H1 (cell line): ENCODE measurements at regions not wholly inside any gene's neighbourhood (a gene's known extent, or its start where the extent isn't known, plus 50 kb on each side); places are given as distances from the start of the nearest gene placed in this dataset.

ENCODE experiments used
- CTCF ChIA-PET: fragments of 300-600 bp; sonication (Branson Sonifier 250); formaldehyde crosslinking; loops from one replicate; lab custom pipeline; 2021; ENCODE audit not compliant: partially characterized antibody; lab: Charles Lee
- POLR2A ChIA-PET: fragments of 300-600 bp; sonication (Branson Sonifier 250); formaldehyde crosslinking; loops from one replicate; lab custom pipeline; 2021; ENCODE audit warnings: inconsistent platforms; ENCODE audit not compliant: partially characterized antibody; lab: Charles Lee
- DNase-seq, 2 experiments: peaks; one replicate each; pipeline versions ENCODE4 v3.0.0 to v3.0.0-alpha.2; 2010 to 2022; ENCODE audit warnings: low spot score in 2 of 2, low read depth in 1 of 2, mixed read lengths in 1 of 2
- FAIRE-seq: peaks from 2 replicates; lab custom pipeline; 2011; peaks lifted over from hg19 to GRCh38; lab: Jason Lieb, UNC
- H2AFZ ChIP-seq: 2 replicates; pipeline ENCODE4 v1.8.1; 2012; ENCODE audit warnings: low read length, inconsistent platforms
- H2AK5ac ChIP-seq: 2 replicates; pipeline ENCODE4 v1.6.1; 2013; ENCODE audit warnings: low read depth, low read length
- H2BK120ac ChIP-seq: replicated peaks from 2 replicates; pipeline ENCODE3; 2013; ENCODE audit warnings: low read depth, low read length, inconsistent platforms
- H2BK12ac ChIP-seq: 2 replicates; pipeline ENCODE4 v1.6.1; 2013; ENCODE audit warnings: low read depth, low read length
- H2BK15ac ChIP-seq: 2 replicates; pipeline ENCODE4 v1.6.1; 2013; ENCODE audit warnings: low read length
- H2BK20ac ChIP-seq: 2 replicates; pipeline ENCODE4 v1.6.1; 2013; ENCODE audit warnings: low read length
- H2BK5ac ChIP-seq: 2 replicates; pipeline ENCODE4 v1.6.1; 2013; ENCODE audit warnings: low read depth, low read length
- H3K14ac ChIP-seq: 2 replicates; pipeline ENCODE4 v1.6.1; 2013; ENCODE audit warnings: inconsistent platforms; ENCODE audit not compliant: insufficient read length
- H3K18ac ChIP-seq: 2 replicates; pipeline ENCODE4 v1.6.1; 2013; ENCODE audit warnings: low read length; ENCODE audit errors: extremely low read depth
- H3K23ac ChIP-seq: 2 replicates; pipeline ENCODE4 v1.6.1; 2013; ENCODE audit warnings: inconsistent platforms; ENCODE audit not compliant: insufficient read length
- H3K23me2 ChIP-seq: 2 replicates; pipeline ENCODE4 v1.6.1; 2013; ENCODE audit warnings: low read depth, low read length
- H3K27ac ChIP-seq: 2 replicates; pipeline ENCODE4 v1.6.1; 2011; ENCODE audit warnings: low read depth, low read length, inconsistent platforms
- H3K27me3 ChIP-seq, 4 experiments: replicated peaks in 1 of 4; 1 replicate in 1 of 4; 2 replicates in 3 of 4; pipeline versions ENCODE4 v1.6.1 to v1.8.1; 2011 to 2013; ENCODE audit warnings: low read length in 3 of 4, mild to moderate bottlenecking in 3 of 4, inconsistent platforms in 2 of 4, mixed read lengths in 2 of 4, moderate library complexity in 1 of 4; ENCODE audit not compliant: control insufficient read depth in 3 of 4, insufficient read depth in 3 of 4; ENCODE audit errors: extremely low read depth in 1 of 4
- H3K36me3 ChIP-seq, 4 experiments: 2 replicates each; pipeline versions ENCODE4 v1.6.1 to v1.8.1; 2011 to 2013; ENCODE audit warnings: mild to moderate bottlenecking in 4 of 4, low read length in 3 of 4, moderate library complexity in 2 of 4, control low read depth in 1 of 4, inconsistent platforms in 1 of 4; ENCODE audit not compliant: insufficient read depth in 4 of 4, control insufficient read depth in 2 of 4
- H3K4ac ChIP-seq: replicated peaks from 2 replicates; pipeline ENCODE3; 2013; ENCODE audit warnings: low read length, low read depth, mixed read lengths, inconsistent platforms; ENCODE audit not compliant: insufficient read length
- H3K4me1 ChIP-seq, 4 experiments: replicated peaks in 1 of 4; 1 replicate in 1 of 4; 2 replicates in 3 of 4; pipeline versions ENCODE4 v1.6.1 to v1.8.1; 2011 to 2013; ENCODE audit warnings: low read length in 3 of 4, inconsistent platforms in 2 of 4, mixed read lengths in 1 of 4; ENCODE audit not compliant: insufficient read depth in 4 of 4, control insufficient read depth in 3 of 4
- H3K4me2 ChIP-seq, 2 experiments: 2 replicates each; pipeline versions ENCODE4 v1.6.1 to v1.8.1; 2011 to 2013; ENCODE audit warnings: low read depth in 2 of 2, low read length in 2 of 2, control low read depth in 1 of 2, inconsistent platforms in 1 of 2, mild to moderate bottlenecking in 1 of 2; ENCODE audit not compliant: insufficient read depth in 1 of 2
- H3K4me3 ChIP-seq, 4 experiments: fragments of 200-600, 300-600 bp in 1 of 4; sonication (generic), shearing (Covaris generic), sonication (Bioruptor Twin) in 1 of 4; 2 replicates each; pipeline versions ENCODE4 v1.5.1 to v1.8.1; 2011 to 2016; ENCODE audit warnings: low read length in 4 of 4, low read depth in 3 of 4, control low read depth in 2 of 4, inconsistent platforms in 2 of 4, mild to moderate bottlenecking in 2 of 4, mixed read lengths in 1 of 4, moderate library complexity in 1 of 4; ENCODE audit not compliant: insufficient read depth in 2 of 4; ENCODE audit errors: extremely low read depth in 1 of 4
- H3K56ac ChIP-seq: replicated peaks from 2 replicates; pipeline ENCODE3; 2013; ENCODE audit warnings: low read depth, mild to moderate bottlenecking, mixed read lengths, low read length, inconsistent platforms; ENCODE audit not compliant: insufficient read length
- H3K79me1 ChIP-seq: 2 replicates; pipeline ENCODE4 v1.6.1; 2013; ENCODE audit warnings: low read depth, low read length, control low read depth
- H3K79me2 ChIP-seq, 2 experiments: 2 replicates each; pipeline versions ENCODE4 v1.6.1 to v1.8.1; 2012 to 2013; ENCODE audit warnings: low read length in 2 of 2, mild to moderate bottlenecking in 2 of 2, inconsistent platforms in 1 of 2; ENCODE audit not compliant: insufficient read depth in 2 of 2, control insufficient read depth in 1 of 2
- H3K9ac ChIP-seq, 4 experiments: replicated peaks in 1 of 4; 1 replicate in 1 of 4; 2 replicates in 3 of 4; pipeline versions ENCODE4 v1.6.1 to v1.8.1; 2011 to 2013; ENCODE audit warnings: low read depth in 3 of 4, low read length in 3 of 4, control low read depth in 2 of 4, mild to moderate bottlenecking in 2 of 4, moderate library complexity in 2 of 4, inconsistent platforms in 1 of 4; ENCODE audit errors: extremely low read depth in 1 of 4
- H3K9me3 ChIP-seq, 2 experiments: 2 replicates each; pipeline versions ENCODE4 v1.6.1 to v1.8.1; 2012 to 2013; ENCODE audit warnings: mild to moderate bottlenecking in 2 of 2, moderate library complexity in 2 of 2, control low read depth in 1 of 2, inconsistent platforms in 1 of 2, low read depth in 1 of 2, low read length in 1 of 2, mixed read lengths in 1 of 2; ENCODE audit not compliant: insufficient read depth in 2 of 2
- H4K20me1 ChIP-seq, 2 experiments: replicated peaks in 1 of 2; 2 replicates each; pipeline versions ENCODE3 to v1.8.1; 2011 to 2013; ENCODE audit warnings: inconsistent platforms in 2 of 2, low read length in 2 of 2, mild to moderate bottlenecking in 1 of 2; ENCODE audit not compliant: insufficient read depth in 2 of 2, control insufficient read depth in 1 of 2
- H4K5ac ChIP-seq: 2 replicates; pipeline ENCODE4 v1.6.1; 2013; ENCODE audit warnings: low read length, low read depth, mixed read lengths, inconsistent platforms; ENCODE audit not compliant: insufficient read length
- H4K8ac ChIP-seq: 2 replicates; pipeline ENCODE4 v1.8.0; 2013; ENCODE audit warnings: mild to moderate bottlenecking, moderate library complexity, low read length, inconsistent platforms; ENCODE audit not compliant: insufficient read depth; ENCODE audit errors: extremely low read depth
- H4K91ac ChIP-seq: replicated peaks from 2 replicates; pipeline ENCODE3; 2013; ENCODE audit warnings: low read length, mixed read lengths, inconsistent platforms; ENCODE audit not compliant: insufficient read length
- BCL11A ChIP-seq, 2 experiments: IDR thresholded peaks; one replicate each; pipeline ENCODE4 v1.6.1; 2011; ENCODE audit warnings: low read depth in 2 of 2, low read length in 2 of 2, mild to moderate bottlenecking in 2 of 2
- CBX5 ChIP-seq: fragments of 300-800, 300-1000 bp; sonication (generic); IDR thresholded peaks from 2 replicates; pipeline ENCODE4 v1.7.1; 2016; ENCODE audit warnings: antibody characterized with exemption, low read length, low read depth
- CEBPB ChIP-seq: IDR thresholded peaks from 2 replicates; pipeline ENCODE4 v1.6.1; 2012; ENCODE audit warnings: low read depth, low read length
- CHD2 ChIP-seq: IDR thresholded peaks from 2 replicates; pipeline ENCODE4 v1.6.1; 2012; ENCODE audit warnings: low read length, improper control_type of control experiment
- EZH2 ChIP-seq: fragments of 200-600 bp; sonication (generic); IDR thresholded peaks from 2 replicates; pipeline ENCODE4 v1.7.1; 2012; ENCODE audit warnings: low read depth, mild to moderate bottlenecking, moderate library complexity, low read length, inconsistent platforms; ENCODE audit not compliant: severe bottlenecking
- GTF2F1 ChIP-seq: IDR thresholded peaks from 2 replicates; pipeline ENCODE4 v1.6.1; 2012; ENCODE audit warnings: low read depth, low read length, improper control_type of control experiment, borderline replicate concordance
- POLR2A ChIP-seq, 2 experiments: IDR thresholded peaks; 1 replicate in 1 of 2; 2 replicates in 1 of 2; pipeline ENCODE4 v1.6.1; 2011; ENCODE audit warnings: low read depth in 2 of 2, low read length in 2 of 2, mild to moderate bottlenecking in 2 of 2; ENCODE audit errors: control extremely low read depth in 1 of 2
- RBBP5 ChIP-seq: IDR thresholded peaks from 2 replicates; pipeline ENCODE4 v1.7.1; 2012; ENCODE audit warnings: low read depth, mild to moderate bottlenecking, inconsistent platforms, low read length, moderate library complexity, borderline replicate concordance
- RNF2 ChIP-seq: fragments of 200-900, 300-1000 bp; sonication (generic); IDR thresholded peaks from 2 replicates; pipeline ENCODE4 v1.7.1; 2016; ENCODE audit warnings: borderline replicate concordance, low read depth, mild to moderate bottlenecking, antibody characterized with exemption, low read length; ENCODE audit not compliant: poor library complexity, severe bottlenecking; ENCODE audit errors: missing control alignments
- SIN3A ChIP-seq, 2 experiments: IDR thresholded peaks in 1 of 2; conservative IDR thresholded peaks in 1 of 2; 2 replicates each; pipeline ENCODE4 v1.6.1; 2011 to 2012; ENCODE audit warnings: low read length in 2 of 2, improper control_type of control experiment in 1 of 2, low read depth in 1 of 2, mild to moderate bottlenecking in 1 of 2
- TAF1 ChIP-seq: IDR thresholded peaks from 2 replicates; pipeline ENCODE4 v1.6.1; 2011; ENCODE audit warnings: mild to moderate bottlenecking, low read depth, low read length
- WGBS, 2 experiments: shearing (Covaris generic) in 1 of 2; methylation state at CpG; one replicate each; pipeline versions ENCODE4 v1.1.6 to v1.1.7; 2013 to 2015; ENCODE audit warnings: low lambda C conversion rate in 2 of 2, mixed read lengths in 2 of 2, inconsistent platforms in 1 of 2, low coverage in 1 of 2, missing lambda C conversion rate in 1 of 2; ENCODE audit not compliant: insufficient replicate concordance in 2 of 2, insufficient coverage in 1 of 2, insufficient read length in 1 of 2; ENCODE audit errors: extremely low coverage in 1 of 2, missing lambda C conversion rate in 1 of 2; 5-methylcytosine and 5-hydroxymethylcytosine counted together

- Histone ChIP-seq H2AFZ (no peak overlapping the region), H3K79me1 (no peaks in the 10 kb centered on the region), H3K9ac (no peak overlapping the region), H3K4me1 (no peaks in the 10 kb centered on the region), H2BK15ac (no peak overlapping the region), H2AK5ac (no peak overlapping the region), H3K23ac (no peak overlapping the region), H2BK20ac (no peak overlapping the region), H3K4me3 (no peak overlapping the region), H4K5ac (no peak overlapping the region), H3K4ac (no peak overlapping the region), H4K8ac (no peak overlapping the region), H3K56ac (no peak overlapping the region), H4K20me1 (no peaks in the 10 kb centered on the region), H3K4me2 (no peak overlapping the region), H3K27me3 (peaks cover 0 to 4% (median 3%) of the 10 kb centered on the region in 4 experiments; a peak in 3 of 7 replicates), H2BK12ac (no peak overlapping the region), H3K27ac (no peak overlapping the region), H3K36me3 (no peaks in the 10 kb centered on the region), H2BK5ac (no peak overlapping the region), H3K14ac (no peak overlapping the region), H3K23me2 (no peaks in the 10 kb centered on the region; the same call in 1 of the 2 replicates), H3K79me2 (no peaks in the 10 kb centered on the region), H4K91ac (no peak overlapping the region), H3K18ac (no peak overlapping the region), H3K9me3 (no peaks in the 10 kb centered on the region), H2BK120ac (no peak overlapping the region)
- CTCF ChIA-PET: interaction anchor here (1.0 kb wide), 1 partner anchor 12 kb away, joined by 3 read pairs; no protein-coding TSS in a partner anchor
- FAIRE-seq (no peak), DNase-seq (no peak)
- 88% methylated on average over 1 of the region's 1 CpG; no CpG with 5 or more reads in 1 of the 2 experiments for WGBS, 2 experiments
- POLR2A ChIA-PET: no interaction called here
- TF ChIP-seq EZH2: no peak
- TF ChIP-seq RNF2: no peak
- TF ChIP-seq GTF2F1: no peak
- no peak for TF ChIP-seq SIN3A (conservative IDR thresholded peaks at IDR 0.05 in 1 of 2, IDR thresholded peaks at IDR 0.05 in 1 of 2; ENCODE audit: low read depth in 1 of 2, low read length in 2 of 2)
- no peak for TF ChIP-seq CEBPB
- no peak for TF ChIP-seq POLR2A (IDR thresholded peaks at IDR 0.05; ENCODE audit: control extremely low read depth in 1 of 2, low read depth in 2 of 2, low read length in 2 of 2)
- no peak for TF ChIP-seq CBX5
- no peak for TF ChIP-seq CHD2
- TF ChIP-seq TAF1: no peak
- no peak for TF ChIP-seq BCL11A (IDR thresholded peaks at IDR 0.05; ENCODE audit: low read depth in 2 of 2, low read length in 2 of 2)
- no peak for TF ChIP-seq RBBP5
Observed at GRCh38 chr1:190597294-190597693, 119.6 kb upstream of the BRINP3 start.
